CD4-positive, alpha-beta T cell treated with Interleukin-6 at 100 ng/mL for 8 hours (primary cell): ENCODE measurements at regions not wholly inside any gene's neighbourhood (a gene's known extent, or its start where the extent isn't known, plus 50 kb on each side); places are given as distances from the start of the nearest gene placed in this dataset.

Experiments
- DNase-seq: peaks from one replicate; pipeline ENCODE4 v3.0.0-alpha.2; 2020; ENCODE audit warnings: mixed read lengths, low spot score

DNA sequence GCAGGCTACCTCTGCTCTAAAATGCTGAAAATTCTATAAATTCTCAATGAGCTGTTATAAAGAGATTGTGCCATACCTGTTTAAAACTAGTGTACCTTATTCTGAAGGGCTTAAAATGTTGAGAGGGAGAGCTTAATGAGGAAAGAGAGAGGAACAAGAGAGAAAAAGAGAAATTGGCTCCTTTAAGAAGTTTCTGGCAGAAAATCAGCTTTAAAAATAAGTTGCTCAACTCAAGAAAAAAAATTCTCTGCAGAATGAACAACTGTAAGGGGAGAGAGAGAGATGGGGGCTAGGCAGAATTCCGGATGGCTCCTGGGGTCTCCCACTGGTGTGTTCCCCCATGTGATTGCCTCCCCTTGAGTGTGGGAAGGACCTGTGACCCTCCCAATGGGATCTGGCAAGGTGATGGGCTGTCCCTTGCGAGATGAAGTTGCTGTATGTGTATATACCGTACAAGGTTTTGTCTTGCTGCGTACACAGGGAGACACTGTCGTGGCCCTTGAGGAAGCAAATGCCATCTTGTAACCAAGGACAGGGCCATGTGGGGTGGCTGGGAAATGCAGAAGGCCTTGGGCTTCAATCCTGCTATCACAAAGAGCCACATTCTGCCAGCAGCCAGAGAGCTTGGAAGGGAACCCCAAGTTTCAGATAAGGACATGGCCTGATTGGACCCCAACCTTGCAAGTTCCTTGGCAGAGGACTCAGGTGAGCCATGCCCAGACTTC, 64.3 kb upstream of the S1PR3 start:
- no peak for DNase-seq

DNA sequence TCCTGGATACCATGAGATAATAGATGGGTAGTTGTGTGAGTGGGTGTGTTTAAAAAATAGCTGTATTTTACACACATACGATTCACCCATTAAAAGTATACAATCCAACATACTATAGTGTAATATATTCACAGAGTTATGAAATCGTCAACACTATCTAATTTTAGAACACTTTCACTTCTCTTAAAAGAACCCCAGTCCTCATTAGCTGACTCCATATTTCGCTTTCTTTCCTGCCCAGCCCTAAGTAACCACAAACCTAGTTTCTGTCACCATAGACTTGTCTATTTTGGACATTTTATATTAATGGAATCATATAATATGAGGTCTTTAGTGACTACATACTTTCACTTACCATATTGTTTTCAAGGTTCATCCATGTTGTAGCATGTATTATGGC, 63.8 kb upstream of the S1PR3 start:
- DNase-seq, result no peak

DNA sequence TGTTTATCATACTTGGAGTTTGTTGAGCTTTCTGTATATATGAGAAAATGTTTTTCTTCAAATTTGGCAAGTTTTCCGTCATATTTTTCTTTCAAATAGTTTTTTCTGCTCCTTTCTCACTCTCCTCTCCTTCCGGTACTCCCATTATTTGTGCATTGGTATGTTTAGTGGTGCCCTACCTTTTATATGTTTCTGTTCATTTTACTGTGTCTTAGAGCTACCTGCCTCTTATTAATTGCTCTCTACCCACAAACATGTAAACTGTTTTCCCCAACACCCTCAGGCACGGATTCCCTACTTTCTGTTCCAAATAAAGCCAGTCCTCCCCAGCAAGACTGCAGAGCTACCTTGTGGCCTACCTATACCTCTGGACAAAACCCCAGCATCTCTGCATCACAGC, 60.6 kb upstream of the S1PR3 start:
- DNase-seq, result no peak

DNA sequence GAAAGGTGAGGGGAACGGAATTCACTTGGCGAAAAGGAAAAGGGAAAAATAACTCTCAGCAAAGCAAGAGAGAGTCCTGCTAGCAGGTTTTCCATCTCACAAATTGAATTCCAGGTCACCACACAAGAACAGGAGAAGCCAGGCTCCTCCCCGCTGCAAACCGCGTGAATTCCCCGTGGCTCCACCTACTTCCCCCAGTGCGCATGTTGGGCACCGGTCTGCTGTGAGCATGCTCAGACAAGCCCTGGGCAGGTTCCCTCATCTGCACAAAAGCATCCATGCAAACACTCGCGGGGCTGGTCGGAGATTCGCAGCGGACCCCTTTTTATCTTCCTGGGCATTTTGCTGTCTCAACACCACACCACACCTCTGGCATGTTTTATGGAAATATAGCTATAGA, 58.5 kb upstream of the S1PR3 start:
- no peak for DNase-seq

DNA sequence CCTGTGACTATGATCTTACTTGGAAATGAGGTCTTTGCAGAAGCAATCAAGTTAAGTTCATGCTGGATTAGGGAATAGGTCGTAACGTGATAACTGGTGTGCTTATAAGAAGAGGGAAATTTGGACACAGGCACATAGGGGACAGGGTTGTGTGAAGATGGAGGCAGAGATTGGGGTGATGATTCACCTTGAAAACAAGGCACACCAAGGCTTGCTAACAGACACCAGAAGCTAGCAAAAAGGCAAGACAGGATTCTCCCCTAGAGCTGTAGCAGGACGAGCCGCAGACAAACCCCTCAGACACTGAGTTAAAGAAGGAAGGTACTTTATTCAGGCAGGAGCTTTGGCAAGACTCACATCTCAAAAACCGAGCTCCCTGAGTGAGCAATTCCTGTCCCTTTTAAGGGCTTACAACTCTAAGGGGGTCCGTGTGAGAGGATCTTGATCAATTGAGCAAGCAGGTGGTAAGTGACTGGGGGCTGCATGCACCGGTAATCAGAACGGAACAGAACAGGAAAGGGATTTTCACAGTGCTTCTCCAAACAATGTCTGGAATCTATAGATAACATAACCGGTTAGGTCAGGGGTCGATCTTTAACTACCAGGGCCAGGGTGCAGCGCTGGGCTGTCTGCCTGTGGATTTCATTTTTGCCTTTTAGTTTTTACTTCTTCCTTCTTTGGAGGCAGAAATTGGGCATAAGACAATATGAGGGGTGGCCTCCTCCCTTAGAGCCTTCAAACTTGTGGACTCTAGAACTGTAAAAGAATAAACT, 57.5 kb upstream of the S1PR3 start:
- DNase-seq, result no peak

DNA sequence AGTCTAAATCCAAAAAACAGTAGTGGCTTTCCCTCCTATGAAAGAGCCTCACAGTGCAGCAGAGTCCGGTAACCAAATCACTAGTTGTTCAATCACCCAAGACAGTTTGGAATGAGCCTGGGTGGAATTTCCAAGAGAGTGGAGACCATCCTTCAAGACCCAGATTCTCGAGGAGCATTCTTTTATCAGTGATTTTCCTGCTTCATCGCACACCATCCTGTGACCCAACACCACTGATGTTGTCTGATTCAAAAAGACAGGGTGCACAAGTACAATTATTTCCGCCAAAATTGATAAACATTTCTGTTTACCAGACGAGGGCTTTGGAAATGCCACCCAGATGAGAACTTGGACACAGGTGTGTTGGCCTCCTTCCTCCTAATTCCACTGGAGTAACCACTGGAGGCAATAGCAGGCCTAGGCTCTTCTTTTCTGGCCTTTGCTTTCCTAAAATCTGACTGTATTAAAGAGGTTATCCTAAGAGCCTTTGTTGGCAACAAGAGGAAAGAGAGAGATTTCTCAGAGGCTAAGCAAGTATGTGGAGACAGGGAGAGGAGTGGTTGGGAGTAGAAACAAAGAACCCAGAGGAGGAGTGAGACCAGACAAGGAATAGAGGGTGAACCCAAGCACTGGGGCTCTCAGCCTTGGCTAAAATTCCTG, 56.3 kb upstream of the S1PR3 start:
- no peak for DNase-seq

DNA sequence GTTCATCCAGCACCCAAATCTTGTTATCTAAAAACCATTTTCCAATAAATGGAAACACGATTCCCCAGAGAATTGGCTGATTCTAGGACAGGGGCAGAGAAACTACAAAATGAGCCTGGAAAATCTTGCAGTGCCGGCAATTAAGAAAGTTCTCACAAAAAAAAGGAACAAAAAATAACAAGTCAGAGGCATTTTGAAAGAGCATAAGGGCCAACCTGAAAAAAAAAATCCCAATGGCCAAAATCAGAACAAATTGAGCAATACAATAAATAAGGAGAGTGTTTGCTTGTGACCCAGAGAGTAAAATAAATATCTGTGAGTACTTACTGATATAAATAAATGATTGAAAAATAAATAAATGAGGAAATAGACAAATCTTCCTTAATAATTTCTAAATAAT, 55.1 kb upstream of the S1PR3 start:
- no peak for DNase-seq

DNA sequence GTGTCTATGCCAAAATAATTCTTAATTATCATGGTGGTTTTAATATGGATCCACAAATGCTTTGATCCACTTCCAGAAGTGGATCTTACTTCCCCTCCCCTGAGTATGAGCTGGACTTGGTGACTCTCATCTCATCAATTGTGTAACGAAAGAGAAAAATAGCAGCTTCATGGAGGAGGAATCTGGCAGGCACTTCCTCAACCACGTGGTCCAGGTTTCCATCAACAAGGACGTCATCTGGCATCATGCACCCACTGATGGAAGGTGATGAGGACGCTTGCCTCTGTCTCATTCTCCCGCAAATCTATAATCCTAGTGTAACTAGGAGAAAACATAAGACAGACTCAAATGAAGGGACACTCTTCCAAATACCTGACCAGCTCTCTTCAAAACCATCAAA, 54.6 kb upstream of the S1PR3 start:
- DNase-seq, result no peak

DNA sequence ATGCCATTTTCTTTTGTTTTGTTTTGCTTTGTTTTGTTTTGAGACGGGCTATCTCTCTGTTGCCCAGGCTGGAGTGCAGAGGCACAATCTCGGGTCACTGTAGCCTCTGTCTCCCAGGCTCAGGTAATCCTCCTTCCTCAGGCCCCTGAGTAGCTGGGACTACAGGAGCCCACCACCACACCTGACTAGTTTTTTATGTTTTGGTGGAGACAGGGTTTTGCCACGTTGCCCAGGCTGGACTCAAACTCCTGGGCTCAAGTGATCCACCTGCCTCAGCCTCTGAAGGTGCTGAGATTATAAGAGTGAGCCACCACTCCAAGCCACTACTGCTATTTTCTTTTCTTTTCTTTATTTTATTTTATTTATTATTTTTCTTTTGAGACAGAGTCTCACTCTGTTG, 54.0 kb upstream of the S1PR3 start:
- DNase-seq, result no peak

DNA sequence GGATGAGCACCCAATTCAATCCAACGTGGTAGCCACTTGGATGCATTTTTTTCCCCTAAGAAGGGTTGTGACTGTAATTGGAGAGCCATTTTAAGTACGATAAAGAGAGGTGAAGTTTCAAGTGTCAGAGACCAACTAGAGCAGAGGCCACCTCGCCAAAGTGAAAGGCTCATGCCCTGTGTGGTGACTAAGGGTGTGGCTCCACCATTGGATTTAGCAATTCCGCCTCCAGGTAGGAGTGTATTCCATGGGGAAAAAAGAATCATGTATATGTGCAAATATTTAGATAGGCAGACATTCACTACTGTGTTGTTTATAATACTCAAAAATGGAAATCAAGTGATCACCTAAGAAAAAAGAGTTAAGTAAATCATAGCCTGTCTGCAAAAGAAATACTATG, 53.1 kb upstream of the S1PR3 start:
- no peak for DNase-seq
